Endothelial cell (in vitro differentiated cells): ENCODE measurements at regions not wholly inside any gene's neighbourhood (a gene's known extent, or its start where the extent isn't known, plus 50 kb on each side); places are given as distances from the start of the nearest gene placed in this dataset.

Experiments used
- DNase-seq: peaks from one replicate; pipeline ENCODE4 v3.0.0; 2021; ENCODE audit warnings: low spot score
- H3K27ac Mint-ChIP-seq: one replicate; pipeline ENCODE4 v1.8.0; 2021; ENCODE audit warnings: mixed read lengths, inconsistent platforms; ENCODE audit not compliant: unreplicated experiment
- H3K27me3 Mint-ChIP-seq: one replicate; pipeline ENCODE4 v1.8.0; 2021; ENCODE audit warnings: mild to moderate bottlenecking, moderate library complexity, mixed read lengths, inconsistent platforms; ENCODE audit not compliant: unreplicated experiment
- H3K36me3 Mint-ChIP-seq: one replicate; pipeline ENCODE4 v1.8.0; 2021; ENCODE audit warnings: mild to moderate bottlenecking, low read depth, mixed read lengths, inconsistent platforms; ENCODE audit not compliant: unreplicated experiment
- H3K4me1 Mint-ChIP-seq: one replicate; pipeline ENCODE4 v1.8.0; 2021; ENCODE audit warnings: mild to moderate bottlenecking, mixed read lengths, inconsistent platforms; ENCODE audit not compliant: unreplicated experiment
- H3K4me3 Mint-ChIP-seq: one replicate; pipeline ENCODE4 v1.8.0; 2021; ENCODE audit warnings: mild to moderate bottlenecking, mixed read lengths, inconsistent platforms; ENCODE audit not compliant: unreplicated experiment
- H3K9me3 Mint-ChIP-seq: one replicate; pipeline ENCODE4 v1.8.0; 2021; ENCODE audit warnings: mixed read lengths, inconsistent platforms; ENCODE audit not compliant: unreplicated experiment
- CTCF ChIP-seq: fragments of 200-600 bp; sonication (generic); IDR thresholded peaks from one replicate; pipeline ENCODE4 v1.5.0; 2021; ENCODE audit warnings: antibody characterized with exemption; ENCODE audit not compliant: unreplicated experiment

- H3K36me3 Mint-ChIP-seq: no peaks in the 10 kb centered on the region
- no peaks in the 10 kb centered on the region for H3K9me3 Mint-ChIP-seq
- no peaks in the 10 kb centered on the region for H3K27me3 Mint-ChIP-seq
- H3K4me1 Mint-ChIP-seq: no peaks in the 10 kb centered on the region
- DNase-seq: no peak
- no peak overlapping the region for H3K4me3 Mint-ChIP-seq
- H3K27ac Mint-ChIP-seq: no peak overlapping the region
- no peak for TF ChIP-seq CTCF
Observed at GRCh38 chr10:88172159-88172558, 308.7 kb downstream of the PTEN start.

- Mint-ChIP-seq H3K9me3 (no peaks in the 10 kb centered on the region), H3K36me3 (no peaks in the 10 kb centered on the region), H3K4me3 (no peak overlapping the region), H3K4me1 (no peaks in the 10 kb centered on the region), H3K27ac (no peak overlapping the region), H3K27me3 (no peaks in the 10 kb centered on the region)
- TF ChIP-seq CTCF: no peak
- no peak for DNase-seq
Observed at GRCh38 chr10:88174391-88174790, 311.0 kb downstream of the PTEN start.

GRCh38 chr10:88178758-88179157 is 315.3 kb downstream of the PTEN start:
- no peak overlapping the region for H3K4me3 Mint-ChIP-seq
- no peaks in the 10 kb centered on the region for H3K4me1 Mint-ChIP-seq
- H3K27ac Mint-ChIP-seq: no peak overlapping the region
- H3K36me3 Mint-ChIP-seq: no peaks in the 10 kb centered on the region
- no peaks in the 10 kb centered on the region for H3K27me3 Mint-ChIP-seq
- TF ChIP-seq CTCF: no peak
- no peak for DNase-seq
- no peaks in the 10 kb centered on the region for H3K9me3 Mint-ChIP-seq

GRCh38 chr10:88179831-88180230 is 316.4 kb downstream of the PTEN start:
- no peak for TF ChIP-seq CTCF
- no peak overlapping the region for H3K27ac Mint-ChIP-seq
- H3K27me3 Mint-ChIP-seq: no peaks in the 10 kb centered on the region
- H3K4me3 Mint-ChIP-seq: no peak overlapping the region
- H3K4me1 Mint-ChIP-seq: no peaks in the 10 kb centered on the region
- H3K36me3 Mint-ChIP-seq: no peaks in the 10 kb centered on the region
- H3K9me3 Mint-ChIP-seq: no peaks in the 10 kb centered on the region
- DNase-seq: no peak

- TF ChIP-seq CTCF: no peak
- H3K36me3 Mint-ChIP-seq: no peaks in the 10 kb centered on the region
- H3K4me1 Mint-ChIP-seq: no peaks in the 10 kb centered on the region
- H3K27me3 Mint-ChIP-seq: peaks cover 1% of the 10 kb centered on the region
- no peak overlapping the region for H3K4me3 Mint-ChIP-seq
- no peaks in the 10 kb centered on the region for H3K9me3 Mint-ChIP-seq
- no peak for DNase-seq
- H3K27ac Mint-ChIP-seq: no peak overlapping the region
Observed at GRCh38 chr10:88181902-88182600, 318.6 kb downstream of the PTEN start.
